Calu3 (cell line): ENCODE measurements at regions not wholly inside any gene's neighbourhood (a gene's known extent, or its start where the extent isn't known, plus 50 kb on each side); places are given as distances from the start of the nearest gene placed in this dataset.
"Not testable (repeated sequence)": the region's sequence is repeated elsewhere in the genome, so short reads cannot be mapped to it uniquely, and the experiment has no call there.

ENCODE experiments used
- BruUV-seq: library from RNA; stranded (reverse); fragments of 400-500 nt; replicated peaks from 2 replicates; lab custom pipeline; 2021; lab: Mats Ljungman, UMichigan
- CTCF ChIA-PET: fragments of 300-600 bp; sonication (Branson Sonifier 250); formaldehyde crosslinking; loops from one replicate; lab custom pipeline; 2022; ENCODE audit warnings: antibody characterized with exemption; lab: Charles Lee
- DNase-seq: peaks from one replicate; pipeline ENCODE4 v3.0.0; 2022
- H3K27ac Mint-ChIP-seq: one replicate; pipeline ENCODE4 v1.8.0; 2022; ENCODE audit warnings: mixed read lengths; ENCODE audit not compliant: unreplicated experiment
- H3K27me3 Mint-ChIP-seq: one replicate; pipeline ENCODE4 v1.8.0; 2022; ENCODE audit warnings: mixed read lengths; ENCODE audit not compliant: unreplicated experiment
- H3K36me3 Mint-ChIP-seq: one replicate; pipeline ENCODE4 v1.8.0; 2022; ENCODE audit warnings: mild to moderate bottlenecking, moderate library complexity, mixed read lengths; ENCODE audit not compliant: insufficient read depth, unreplicated experiment
- H3K4me1 Mint-ChIP-seq: one replicate; pipeline ENCODE4 v1.8.0; 2022; ENCODE audit warnings: mild to moderate bottlenecking, low read depth, mixed read lengths; ENCODE audit not compliant: unreplicated experiment
- H3K4me3 Mint-ChIP-seq: one replicate; pipeline ENCODE4 v1.8.0; 2022; ENCODE audit warnings: mild to moderate bottlenecking, low read depth, moderate library complexity, mixed read lengths; ENCODE audit not compliant: unreplicated experiment
- H3K9me3 Mint-ChIP-seq: one replicate; pipeline ENCODE4 v1.8.0; 2022; ENCODE audit warnings: low read depth, mixed read lengths; ENCODE audit not compliant: unreplicated experiment
- CTCF ChIP-seq: fragments of 200-600 bp; IDR thresholded peaks from one replicate; pipeline ENCODE4 v1.8.0; 2022; ENCODE audit warnings: antibody characterized with exemption; ENCODE audit not compliant: unreplicated experiment
- intact Hi-C: fragments of 100-400 bp; cut with micrococcal nuclease; formaldehyde crosslinking; loops from one replicate; pipeline ENCODE4 v1.10.0; 2022; ENCODE audit not compliant: unreplicated experiment

- Mint-ChIP-seq H3K27me3 (peaks cover 33% of the 10 kb centered on the region), H3K27ac (no peak overlapping the region), H3K4me1 (no peaks in the 10 kb centered on the region), H3K9me3 (no peaks in the 10 kb centered on the region), H3K4me3 (no peak overlapping the region), H3K36me3 (no peaks in the 10 kb centered on the region)
- intact Hi-C loops, result no loop called here
- CTCF ChIA-PET, result no interaction called here
- TF ChIP-seq CTCF, result no peak
- no TSS peak for BruUV-seq
- DNase-seq, result no peak
These were observed 118.7 kb upstream of the ZNF516 start for GRCh38 chr18:76613755-76614120.

- Mint-ChIP-seq H3K36me3 (no peaks in the 10 kb centered on the region), H3K27me3 (peaks cover 27% of the 10 kb centered on the region), H3K4me1 (no peaks in the 10 kb centered on the region), H3K4me3 (no peak overlapping the region), H3K9me3 (no peaks in the 10 kb centered on the region), H3K27ac (no peak overlapping the region)
- intact Hi-C loops, result no loop called here
- TF ChIP-seq CTCF, result no peak
- CTCF ChIA-PET, result no interaction called here
- BruUV-seq, result no TSS peak
- no peak for DNase-seq
These were observed 118.2 kb upstream of the ZNF516 start for GRCh38 chr18:76613053-76613754.

GRCh38 chr18:76611750-76612045 lies 116.7 kb upstream of the ZNF516 start:
- intact Hi-C loops, H3K27ac Mint-ChIP-seq: not testable (repeated sequence)

GRCh38 chr18:76610933-76611749 lies 116.1 kb upstream of the ZNF516 start:
- DNase-seq, result no peak
- H3K27ac Mint-ChIP-seq, result no peak overlapping the region

More at GRCh38 chr18:76611750-76612045, 116.7 kb upstream of the ZNF516 start:
- H3K9me3 Mint-ChIP-seq, H3K4me1 Mint-ChIP-seq, DNase-seq, BruUV-seq, CTCF ChIA-PET, H3K4me3 Mint-ChIP-seq, H3K36me3 Mint-ChIP-seq: not testable (repeated sequence)
- H3K27me3 Mint-ChIP-seq, result peaks cover 23% of the 10 kb centered on the region

More at GRCh38 chr18:76610933-76611749, 116.1 kb upstream of the ZNF516 start:
- intact Hi-C loops, result no loop called here
- CTCF ChIA-PET, result no interaction called here
- TF ChIP-seq CTCF, result no peak
- Mint-ChIP-seq H3K36me3 (no peaks in the 10 kb centered on the region), H3K9me3 (no peaks in the 10 kb centered on the region), H3K4me1 (no peaks in the 10 kb centered on the region), H3K27me3 (peaks cover 23% of the 10 kb centered on the region), H3K4me3 (no peak overlapping the region)
- no TSS peak for BruUV-seq
